ENCODE measurements at regions not wholly inside any gene's neighbourhood (a gene's known extent, or its start where the extent isn't known, plus 50 kb on each side); places are given as distances from the start of the nearest gene placed in this dataset.

DNA sequence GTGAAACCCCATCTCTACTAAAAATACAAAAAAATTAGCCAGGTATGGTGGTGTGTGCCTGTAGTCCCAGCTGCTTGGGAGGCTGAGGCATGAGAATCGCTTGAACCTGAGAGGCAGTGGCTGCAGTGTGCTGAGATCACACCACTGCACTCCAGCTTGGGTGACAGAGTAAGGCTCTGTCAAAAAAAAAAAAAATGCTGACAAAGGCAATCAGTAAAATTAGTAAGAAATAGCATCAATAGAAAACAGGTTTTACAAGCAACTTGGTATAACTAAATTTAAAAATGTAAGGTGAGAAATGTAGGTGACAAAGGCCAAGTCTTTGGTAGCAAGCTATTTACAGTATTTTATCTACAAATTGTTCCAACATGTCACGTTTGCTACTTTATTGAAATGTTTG, 421.4 kb upstream of the RGPD4 start:
- TF ChIP-seq CTCF (IDR thresholded peaks at IDR 0.05; ENCODE audit: insufficient read depth, low read length), result no peak
- no peak for TF ChIP-seq POLR2AphosphoS5 (IDR thresholded peaks at IDR 0.05; ENCODE audit: low read depth)
- TF ChIP-seq, protein P1, sequence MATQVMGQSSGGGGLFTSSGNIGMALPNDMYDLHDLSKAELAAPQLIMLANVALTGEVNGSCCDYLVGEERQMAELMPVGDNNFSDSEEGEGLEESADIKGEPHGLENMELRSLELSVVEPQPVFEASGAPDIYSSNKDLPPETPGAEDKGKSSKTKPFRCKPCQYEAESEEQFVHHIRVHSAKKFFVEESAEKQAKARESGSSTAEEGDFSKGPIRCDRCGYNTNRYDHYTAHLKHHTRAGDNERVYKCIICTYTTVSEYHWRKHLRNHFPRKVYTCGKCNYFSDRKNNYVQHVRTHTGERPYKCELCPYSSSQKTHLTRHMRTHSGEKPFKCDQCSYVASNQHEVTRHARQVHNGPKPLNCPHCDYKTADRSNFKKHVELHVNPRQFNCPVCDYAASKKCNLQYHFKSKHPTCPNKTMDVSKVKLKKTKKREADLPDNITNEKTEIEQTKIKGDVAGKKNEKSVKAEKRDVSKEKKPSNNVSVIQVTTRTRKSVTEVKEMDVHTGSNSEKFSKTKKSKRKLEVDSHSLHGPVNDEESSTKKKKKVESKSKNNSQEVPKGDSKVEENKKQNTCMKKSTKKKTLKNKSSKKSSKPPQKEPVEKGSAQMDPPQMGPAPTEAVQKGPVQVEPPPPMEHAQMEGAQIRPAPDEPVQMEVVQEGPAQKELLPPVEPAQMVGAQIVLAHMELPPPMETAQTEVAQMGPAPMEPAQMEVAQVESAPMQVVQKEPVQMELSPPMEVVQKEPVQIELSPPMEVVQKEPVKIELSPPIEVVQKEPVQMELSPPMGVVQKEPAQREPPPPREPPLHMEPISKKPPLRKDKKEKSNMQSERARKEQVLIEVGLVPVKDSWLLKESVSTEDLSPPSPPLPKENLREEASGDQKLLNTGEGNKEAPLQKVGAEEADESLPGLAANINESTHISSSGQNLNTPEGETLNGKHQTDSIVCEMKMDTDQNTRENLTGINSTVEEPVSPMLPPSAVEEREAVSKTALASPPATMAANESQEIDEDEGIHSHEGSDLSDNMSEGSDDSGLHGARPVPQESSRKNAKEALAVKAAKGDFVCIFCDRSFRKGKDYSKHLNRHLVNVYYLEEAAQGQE (IDR thresholded peaks at IDR 0.05; ENCODE audit: insufficient replicate concordance, low read depth), result no peak

All from HL-60 (cell line).